Right atrium auricular region (tissue), 2 donors: ENCODE measurements at regions not wholly inside any gene's neighbourhood (a gene's known extent, or its start where the extent isn't known, plus 50 kb on each side); places are given as distances from the start of the nearest gene placed in this dataset.
A peak's percentile ranks its signal among the peaks of the same experiment; 100 is the strongest.
"Not testable (repeated sequence)": the region's sequence is repeated elsewhere in the genome, so short reads cannot be mapped to it uniquely, and the experiment has no call there.

Experiments
- DNase-seq: peaks from one replicate; pipeline ENCODE4 v3.0.0-alpha.2; 2019; ENCODE audit warnings: low spot score
- H3K27ac ChIP-seq, 2 donors: fragments of 200-600 bp; sonication (generic); 1 replicate in 1 of 2; 2 replicates in 1 of 2; pipeline ENCODE4 v1.5.1; 2016 to 2019
- H3K27me3 ChIP-seq, 2 donors: fragments of 200-600 bp; sonication (generic); one replicate each; pipeline versions ENCODE4 v1.5.1 to v1.6.0; 2017 to 2019
- H3K36me3 ChIP-seq: fragments of 200-600 bp; sonication (generic); one replicate; pipeline ENCODE4 v1.5.1; 2016
- H3K4me1 ChIP-seq, 2 donors: fragments of 200-600 bp; sonication (generic); one replicate each; pipeline versions ENCODE4 v1.5.1 to v1.6.0; 2017 to 2019
- H3K4me3 ChIP-seq, 2 donors: fragments of 200-600 bp; sonication (generic); 1 replicate in 1 of 2; 2 replicates in 1 of 2; pipeline ENCODE4 v1.5.1; 2017 to 2019; ENCODE audit warnings: mild to moderate bottlenecking in 1 of 2, moderate library complexity in 1 of 2
- H3K9me3 ChIP-seq, 2 donors: fragments of 200-600 bp; sonication (generic); one replicate each; pipeline ENCODE4 v1.5.1; 2019

- not testable (repeated sequence) for H3K4me3 ChIP-seq, DNase-seq, H3K36me3 ChIP-seq, H3K27me3 ChIP-seq, H3K4me1 ChIP-seq, H3K27ac ChIP-seq, H3K9me3 ChIP-seq
These were observed 180.7 kb downstream of the ZNF37A start for GRCh38 chr10:38274879-38275278.

DNA sequence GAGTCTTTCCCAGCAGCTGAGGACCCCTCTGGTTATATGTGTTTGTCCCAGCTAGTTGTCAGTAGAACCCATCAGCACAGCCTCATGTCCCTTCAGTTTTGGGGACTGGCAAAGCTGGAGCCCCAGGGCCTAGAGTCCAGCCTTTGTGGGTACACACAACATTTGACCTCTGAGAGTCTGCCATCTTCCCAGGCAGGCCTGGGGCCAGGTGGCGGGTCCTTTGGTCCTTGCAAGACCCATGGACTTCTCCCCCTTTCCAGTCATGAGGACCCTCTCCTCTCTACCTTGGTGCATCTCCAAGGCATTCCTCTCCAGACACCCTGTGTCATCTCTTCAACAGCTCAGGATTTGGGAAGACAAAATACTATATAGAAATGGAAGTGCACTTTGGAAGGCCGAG lies 198.4 kb downstream of the ZNF37A start:
- H3K4me3 ChIP-seq, H3K27me3 ChIP-seq, H3K4me1 ChIP-seq, H3K36me3 ChIP-seq, DNase-seq, H3K9me3 ChIP-seq, H3K27ac ChIP-seq: not testable (repeated sequence)

GRCh38 chr10:38310111-38310510 lies 216.0 kb downstream of the ZNF37A start:
- not testable (repeated sequence) for H3K36me3 ChIP-seq, H3K27me3 ChIP-seq, H3K27ac ChIP-seq, H3K9me3 ChIP-seq, DNase-seq, H3K4me1 ChIP-seq, H3K4me3 ChIP-seq

DNA sequence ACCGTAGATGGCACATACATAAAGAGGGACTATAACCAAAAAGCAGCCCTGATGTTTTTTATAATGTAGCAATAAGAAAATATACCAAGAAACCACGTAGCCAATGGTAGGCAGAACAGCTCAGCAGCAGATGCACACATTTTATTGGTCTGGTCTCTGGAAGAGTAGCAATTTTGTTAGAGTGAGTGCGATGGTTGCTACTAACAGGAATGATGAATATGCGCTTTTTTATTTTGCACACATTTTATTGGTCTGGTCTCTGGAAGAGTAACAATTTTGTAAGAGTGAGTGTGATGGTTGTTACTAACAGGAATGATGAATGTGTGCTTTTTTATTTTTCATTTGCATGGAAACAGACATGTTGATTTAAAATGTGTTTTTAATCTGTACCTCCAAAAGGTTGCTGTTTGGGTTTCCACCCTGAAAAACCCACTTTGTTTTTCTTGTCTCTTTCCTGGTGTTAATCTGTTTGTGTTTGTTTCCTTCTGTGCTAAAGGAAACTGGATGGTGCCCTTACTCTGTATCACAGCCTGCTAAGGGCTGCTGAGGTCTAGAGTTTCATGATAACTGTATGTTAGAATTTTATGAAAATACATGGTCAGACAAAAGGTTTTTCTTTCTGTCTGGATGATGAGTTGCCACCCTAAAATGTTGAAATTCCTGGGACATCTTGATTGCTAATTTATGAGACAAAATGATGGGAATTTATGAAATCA lies 221.1 kb downstream of the ZNF37A start:
- not testable (repeated sequence) for H3K9me3 ChIP-seq, DNase-seq, H3K27me3 ChIP-seq, H3K36me3 ChIP-seq, H3K27ac ChIP-seq, H3K4me1 ChIP-seq, H3K4me3 ChIP-seq

- not testable (repeated sequence) for H3K4me3 ChIP-seq
These were observed 227.3 kb downstream of the ZNF37A start for GRCh38 chr10:38321393-38321792.

DNA sequence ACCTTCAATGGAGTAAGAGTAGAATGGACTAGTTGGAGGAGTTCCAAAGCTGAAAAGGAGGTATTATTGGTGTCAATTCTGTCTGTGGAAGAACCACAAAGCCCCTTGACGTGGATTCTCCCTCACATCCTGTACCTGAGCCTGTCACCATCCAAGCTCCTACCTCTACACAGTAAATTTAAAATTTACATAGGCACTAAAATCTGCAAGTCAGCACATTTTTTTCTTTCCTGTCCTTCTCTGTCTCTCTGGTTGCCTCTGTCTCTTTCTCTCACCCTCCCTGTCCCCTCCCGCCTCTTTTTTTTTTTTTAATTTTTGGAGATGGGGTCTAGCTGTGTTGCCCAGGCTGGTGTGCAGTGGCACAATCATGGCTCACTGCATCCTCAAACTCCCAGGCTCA lies 236.2 kb downstream of the ZNF37A start:
- not testable (repeated sequence) for H3K36me3 ChIP-seq, H3K4me3 ChIP-seq, H3K4me1 ChIP-seq, DNase-seq, H3K27me3 ChIP-seq, H3K27ac ChIP-seq, H3K9me3 ChIP-seq

More at GRCh38 chr10:38321393-38321792, 227.3 kb downstream of the ZNF37A start:
- H3K36me3 ChIP-seq, H3K4me1 ChIP-seq, H3K27ac ChIP-seq, DNase-seq, H3K9me3 ChIP-seq, H3K27me3 ChIP-seq: not testable (repeated sequence)

- H3K4me3 ChIP-seq, H3K4me1 ChIP-seq, H3K27me3 ChIP-seq, DNase-seq, H3K27ac ChIP-seq, H3K9me3 ChIP-seq, H3K36me3 ChIP-seq: not testable (repeated sequence)
These were observed 237.0 kb downstream of the ZNF37A start for GRCh38 chr10:38331106-38331505.

DNA sequence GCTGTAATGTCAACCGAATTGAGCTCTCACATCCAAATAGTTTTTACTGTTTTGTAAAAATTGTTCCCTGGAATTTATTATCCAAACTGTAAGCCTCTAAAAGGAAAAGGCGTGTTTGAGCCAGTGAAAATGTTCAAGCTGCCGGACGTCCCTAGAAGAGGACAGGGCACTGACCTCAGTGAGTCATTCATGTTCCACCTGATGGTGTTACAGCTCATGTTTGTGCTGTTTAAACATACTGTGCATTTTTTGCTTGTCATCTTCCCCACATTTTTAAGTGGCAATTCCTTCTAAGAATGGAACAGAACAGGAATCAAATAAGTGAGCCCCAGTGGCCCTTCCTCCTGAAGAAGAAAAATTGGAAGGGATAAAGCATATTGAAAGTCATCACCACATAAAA lies 239.6 kb downstream of the ZNF37A start:
- not testable (repeated sequence) for H3K9me3 ChIP-seq, H3K27me3 ChIP-seq, H3K4me3 ChIP-seq, H3K4me1 ChIP-seq, H3K36me3 ChIP-seq, H3K27ac ChIP-seq, DNase-seq

DNA sequence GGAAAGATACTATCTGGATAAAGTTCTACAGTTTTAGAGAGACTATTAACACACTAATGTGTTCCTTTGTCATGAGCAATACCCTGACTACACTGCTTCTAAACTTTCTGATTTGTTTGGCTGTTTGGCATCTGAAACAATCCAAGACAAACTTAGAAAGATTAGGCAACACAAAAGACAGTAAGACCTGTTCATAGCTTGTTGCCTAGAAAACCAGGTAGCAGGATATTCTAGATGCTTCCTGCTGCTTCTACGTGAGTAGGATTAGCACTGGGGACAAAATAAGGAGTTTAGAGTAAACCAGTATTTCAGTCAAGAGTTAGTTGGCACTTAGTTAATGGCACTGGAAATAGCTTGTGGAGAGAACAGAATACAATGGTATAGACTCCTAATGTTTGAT lies 256.5 kb downstream of the ZNF37A start:
- not testable (repeated sequence) for H3K27ac ChIP-seq, H3K4me1 ChIP-seq, H3K27me3 ChIP-seq, DNase-seq, H3K4me3 ChIP-seq, H3K36me3 ChIP-seq, H3K9me3 ChIP-seq

- DNase-seq, H3K36me3 ChIP-seq, H3K27me3 ChIP-seq, H3K4me3 ChIP-seq, H3K9me3 ChIP-seq, H3K4me1 ChIP-seq, H3K27ac ChIP-seq: not testable (repeated sequence)
These were observed 260.3 kb downstream of the ZNF37A start for GRCh38 chr10:38354410-38354809.

DNA sequence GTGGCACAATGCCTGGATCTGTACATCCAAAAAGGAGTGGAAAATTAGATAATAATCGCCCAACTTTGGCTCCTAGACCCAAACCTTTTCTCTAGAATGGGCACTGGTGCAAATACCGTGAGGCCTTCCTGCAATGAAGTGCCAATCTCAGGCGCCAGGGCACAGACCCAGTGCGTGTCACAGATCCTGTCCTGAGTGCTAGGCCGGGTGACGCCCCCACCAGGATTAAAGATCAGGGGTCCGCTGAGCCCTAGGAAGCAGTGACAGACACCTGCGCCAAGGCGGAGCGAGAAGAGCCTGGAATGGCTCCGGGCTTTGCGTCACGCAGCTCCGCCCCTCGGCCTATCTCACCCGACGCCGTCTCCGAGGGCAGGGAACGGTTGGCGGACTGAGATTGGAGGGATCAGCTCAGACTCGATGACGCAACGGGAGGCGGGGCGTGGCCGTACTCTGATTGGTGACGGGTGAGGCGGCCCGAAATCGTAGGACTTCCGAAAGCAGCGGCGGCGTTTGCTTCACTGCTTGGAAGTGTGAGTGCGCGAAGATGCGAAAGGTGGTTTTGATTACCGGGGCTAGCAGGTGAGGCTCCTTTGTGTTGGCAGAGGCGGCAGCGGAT lies 261.9 kb downstream of the ZNF37A start:
- not testable (repeated sequence) for H3K36me3 ChIP-seq, H3K4me1 ChIP-seq, H3K27me3 ChIP-seq, H3K9me3 ChIP-seq
- Histone ChIP-seq H3K27ac (peak overlapping the region; percentile 71 to 88), H3K4me3 (peak overlapping the region; percentile 26 to 57)
- peak; percentile 81 for DNase-seq

DNA sequence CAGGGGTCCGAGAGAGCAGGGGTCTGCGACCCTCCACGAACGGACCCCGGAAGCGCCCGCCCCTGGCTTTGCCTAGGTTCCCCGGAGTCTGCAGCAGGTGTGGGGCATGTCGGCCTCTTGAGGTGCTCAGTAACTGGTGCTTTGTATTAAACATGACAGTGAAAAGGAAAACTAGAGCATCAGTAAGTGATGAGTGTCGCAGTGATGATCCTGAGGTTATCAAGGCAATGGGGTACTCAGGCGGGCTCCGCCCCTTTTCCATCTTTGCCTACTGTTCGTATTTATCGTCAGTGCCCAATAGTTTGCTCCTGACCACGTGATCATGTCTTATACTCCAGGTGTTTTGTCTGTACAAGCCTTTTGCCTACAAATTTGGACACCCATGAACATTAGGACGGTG lies 262.4 kb downstream of the ZNF37A start:
- H3K4me3 ChIP-seq, result peak overlapping the region; percentile 26 to 57
- H3K27me3 ChIP-seq, H3K9me3 ChIP-seq, H3K4me1 ChIP-seq, DNase-seq, H3K36me3 ChIP-seq: not testable (repeated sequence)
- H3K27ac ChIP-seq, result peak overlapping the region in 1 of 2 donors; percentile 88

DNA sequence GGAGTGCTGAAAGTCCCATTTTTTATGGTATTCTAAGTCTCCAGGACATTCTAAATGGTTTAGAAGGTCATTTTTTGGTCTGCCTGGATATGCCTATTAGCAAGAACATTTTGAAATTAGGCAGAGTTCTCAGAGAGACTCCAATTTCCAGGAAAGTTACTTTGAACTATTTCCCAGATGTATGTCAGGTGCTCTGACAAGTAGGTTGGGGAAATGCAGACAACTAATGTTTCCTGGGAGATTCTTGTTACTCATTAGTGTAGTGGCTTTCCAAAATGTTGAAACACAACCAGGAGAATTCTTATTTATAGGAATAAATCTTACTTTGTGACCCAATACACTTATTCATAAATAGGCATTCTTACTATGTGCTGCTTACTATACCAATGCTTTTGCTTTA lies 268.4 kb downstream of the ZNF37A start:
- not testable (repeated sequence) for H3K27ac ChIP-seq, H3K27me3 ChIP-seq, H3K4me1 ChIP-seq, H3K4me3 ChIP-seq, DNase-seq, H3K36me3 ChIP-seq, H3K9me3 ChIP-seq

GRCh38 chr10:38364073-38364472 lies 269.9 kb downstream of the ZNF37A start:
- H3K9me3 ChIP-seq, H3K36me3 ChIP-seq, H3K4me3 ChIP-seq, H3K4me1 ChIP-seq, DNase-seq, H3K27ac ChIP-seq, H3K27me3 ChIP-seq: not testable (repeated sequence)
